ENCODE measurements at regions not wholly inside any gene's neighbourhood (a gene's known extent, or its start where the extent isn't known, plus 50 kb on each side); places are given as distances from the start of the nearest gene placed in this dataset.

DNA sequence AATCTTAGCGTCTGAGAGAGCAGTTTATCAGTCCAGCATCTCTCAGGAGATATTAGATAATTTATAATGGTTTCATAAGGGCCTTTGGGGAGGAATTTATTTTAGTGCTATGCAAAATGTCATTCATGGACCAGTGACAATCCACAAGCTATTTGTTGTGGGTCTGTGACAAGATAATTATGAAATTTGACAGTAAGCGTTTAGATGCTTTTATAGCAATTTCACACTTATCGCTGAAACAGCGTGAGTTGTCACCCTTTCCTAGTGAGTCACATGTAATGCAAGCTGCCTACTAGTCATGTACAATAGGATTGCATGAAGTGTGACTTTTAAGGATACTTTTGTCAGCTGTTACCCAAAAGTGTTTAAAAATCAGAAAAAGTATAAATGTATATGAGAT is 315.6 kb upstream of the THBS1 start:
- TF ChIP-seq, protein P1, sequence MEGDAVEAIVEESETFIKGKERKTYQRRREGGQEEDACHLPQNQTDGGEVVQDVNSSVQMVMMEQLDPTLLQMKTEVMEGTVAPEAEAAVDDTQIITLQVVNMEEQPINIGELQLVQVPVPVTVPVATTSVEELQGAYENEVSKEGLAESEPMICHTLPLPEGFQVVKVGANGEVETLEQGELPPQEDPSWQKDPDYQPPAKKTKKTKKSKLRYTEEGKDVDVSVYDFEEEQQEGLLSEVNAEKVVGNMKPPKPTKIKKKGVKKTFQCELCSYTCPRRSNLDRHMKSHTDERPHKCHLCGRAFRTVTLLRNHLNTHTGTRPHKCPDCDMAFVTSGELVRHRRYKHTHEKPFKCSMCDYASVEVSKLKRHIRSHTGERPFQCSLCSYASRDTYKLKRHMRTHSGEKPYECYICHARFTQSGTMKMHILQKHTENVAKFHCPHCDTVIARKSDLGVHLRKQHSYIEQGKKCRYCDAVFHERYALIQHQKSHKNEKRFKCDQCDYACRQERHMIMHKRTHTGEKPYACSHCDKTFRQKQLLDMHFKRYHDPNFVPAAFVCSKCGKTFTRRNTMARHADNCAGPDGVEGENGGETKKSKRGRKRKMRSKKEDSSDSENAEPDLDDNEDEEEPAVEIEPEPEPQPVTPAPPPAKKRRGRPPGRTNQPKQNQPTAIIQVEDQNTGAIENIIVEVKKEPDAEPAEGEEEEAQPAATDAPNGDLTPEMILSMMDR (IDR thresholded peaks at IDR 0.05; ENCODE audit: control insufficient read depth, insufficient read depth, low read depth, low read length, missing control alignments) = no peak
- no peak overlapping the region for H3K4me3 ChIP-seq (ENCODE audit: control insufficient read depth, low read depth, low read length)
- DNase-seq (ENCODE audit: low read depth) = no peak

DNA sequence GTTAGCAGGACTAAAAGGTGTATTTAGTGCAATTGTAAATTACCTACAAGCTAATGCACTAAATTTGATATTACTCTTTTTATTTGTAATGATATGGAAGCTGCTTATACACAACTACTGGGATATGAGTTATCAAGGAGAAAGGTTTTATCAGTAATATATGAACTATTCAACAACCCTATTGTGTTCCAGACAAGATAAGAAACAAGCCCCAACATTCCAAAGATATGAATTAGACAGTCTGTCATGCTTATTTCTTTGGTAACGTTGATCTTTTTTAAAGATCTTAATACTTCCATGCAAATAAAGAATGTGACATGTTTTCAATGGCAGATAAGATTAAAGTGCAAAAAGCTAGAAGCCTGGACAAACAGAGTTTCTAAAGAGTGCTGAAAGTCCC is 314.0 kb upstream of the THBS1 start:
- TF ChIP-seq, protein P1 (IDR thresholded peaks at IDR 0.05; ENCODE audit: control insufficient read depth, insufficient read depth, low read depth, low read length, missing control alignments) = no peak
- no peak overlapping the region for H3K4me3 ChIP-seq (ENCODE audit: control insufficient read depth, low read depth, low read length)
- DNase-seq (ENCODE audit: low read depth) = no peak

DNA sequence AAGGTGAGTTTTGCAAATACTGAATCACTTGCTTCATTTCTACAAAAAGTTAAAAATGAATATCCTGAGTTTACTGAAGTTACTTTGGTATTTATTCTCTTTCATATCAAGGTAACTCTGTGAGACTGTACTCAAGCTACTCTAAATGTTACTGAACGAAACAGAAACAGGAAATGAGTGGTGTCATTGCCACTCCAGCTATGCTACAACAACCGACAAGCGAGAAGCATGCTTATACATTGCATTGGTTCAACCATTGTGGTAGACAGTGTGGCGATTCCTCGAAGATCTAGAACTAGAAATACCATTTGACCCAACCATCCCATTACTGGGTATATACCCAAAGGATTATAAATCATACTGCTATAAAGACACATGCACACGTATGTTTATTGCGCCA is 313.2 kb upstream of the THBS1 start:
- TF ChIP-seq, protein P1 (IDR thresholded peaks at IDR 0.05; ENCODE audit: control insufficient read depth, insufficient read depth, low read depth, low read length, missing control alignments) = no peak
- no peak overlapping the region for H3K4me3 ChIP-seq (ENCODE audit: control insufficient read depth, low read depth, low read length)
- DNase-seq (ENCODE audit: low read depth) = no peak

DNA sequence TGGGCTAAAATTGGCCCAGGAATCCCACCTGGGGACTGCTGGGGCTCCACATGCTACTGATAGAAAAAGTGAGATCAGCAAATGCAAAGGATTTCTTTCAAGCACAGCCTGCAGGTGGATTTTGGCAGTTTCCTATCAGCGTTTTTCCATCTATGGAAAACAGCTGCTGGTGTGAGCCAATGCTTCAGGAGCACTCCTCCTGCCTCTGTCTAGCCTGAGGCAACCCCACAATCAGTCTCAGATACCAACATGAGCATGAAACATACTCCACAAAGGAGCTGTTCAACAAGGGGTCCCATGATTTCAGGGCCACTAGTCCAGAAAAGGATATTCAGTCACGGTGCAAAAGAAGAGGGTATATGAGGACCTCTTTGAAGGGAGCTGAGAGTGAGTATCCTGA is 311.5 kb upstream of the THBS1 start:
- no peak overlapping the region for H3K4me3 ChIP-seq (ENCODE audit: control insufficient read depth, low read depth, low read length)
- DNase-seq (ENCODE audit: low read depth) = no peak
- TF ChIP-seq, protein P1 (IDR thresholded peaks at IDR 0.05; ENCODE audit: control insufficient read depth, insufficient read depth, low read depth, low read length, missing control alignments) = no peak

DNA sequence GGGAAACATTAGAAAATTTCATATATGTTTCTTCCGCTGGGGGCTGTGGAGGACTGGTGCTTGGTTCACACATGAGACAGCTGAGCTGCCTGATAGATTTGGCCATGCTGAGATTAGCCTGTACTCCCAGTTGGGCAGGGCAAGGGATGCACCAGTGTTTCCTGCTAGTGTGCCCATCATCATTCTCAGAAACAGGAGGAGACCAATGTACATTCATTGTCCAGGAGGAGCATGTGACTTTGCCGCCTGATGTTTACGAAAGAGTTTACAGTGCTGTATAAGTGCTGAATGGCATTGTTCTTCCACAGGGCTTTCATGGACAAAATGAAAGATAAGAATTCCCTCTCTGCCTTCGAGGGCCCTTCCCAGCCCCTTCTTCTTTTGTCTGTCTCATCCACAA is 311.1 kb upstream of the THBS1 start:
- TF ChIP-seq, protein P1 (IDR thresholded peaks at IDR 0.05; ENCODE audit: control insufficient read depth, insufficient read depth, low read depth, low read length, missing control alignments) = no peak
- no peak for DNase-seq (ENCODE audit: low read depth)
- H3K4me3 ChIP-seq (ENCODE audit: control insufficient read depth, low read depth, low read length) = no peak overlapping the region

DNA sequence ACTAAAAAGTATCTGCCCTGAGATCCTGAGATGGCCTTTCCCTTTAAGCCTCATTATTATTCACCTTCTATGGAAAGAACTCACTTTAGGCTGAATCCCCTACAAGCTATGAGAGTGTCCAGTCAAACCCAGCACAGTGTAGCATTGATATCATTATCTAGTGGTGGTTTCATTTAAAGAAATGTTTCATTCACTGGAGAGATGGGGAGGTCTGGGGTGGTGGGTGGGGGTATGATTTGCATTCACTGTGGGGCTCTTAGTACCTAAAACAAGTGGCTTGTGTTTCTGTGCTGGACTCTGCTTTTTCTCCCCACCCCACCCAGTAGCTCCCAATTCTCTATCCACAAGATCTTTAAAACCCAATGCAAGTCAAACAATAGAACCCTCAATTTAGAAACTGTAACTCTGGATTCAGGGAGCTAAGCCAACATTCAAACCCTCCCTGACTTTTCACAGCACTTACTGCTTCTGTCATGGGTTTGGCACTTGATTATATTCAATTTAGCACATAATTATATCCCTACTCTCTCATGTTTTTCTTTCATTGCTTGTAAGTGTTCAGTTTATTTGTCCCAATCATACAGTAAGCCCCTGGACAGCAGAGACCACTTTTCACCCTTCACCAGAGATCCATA is 310.5 kb upstream of the THBS1 start:
- DNase-seq (ENCODE audit: low read depth) = no peak
- TF ChIP-seq, protein P1 (IDR thresholded peaks at IDR 0.05; ENCODE audit: control insufficient read depth, insufficient read depth, low read depth, low read length, missing control alignments) = no peak
- no peak overlapping the region for H3K4me3 ChIP-seq (ENCODE audit: control insufficient read depth, low read depth, low read length)

DNA sequence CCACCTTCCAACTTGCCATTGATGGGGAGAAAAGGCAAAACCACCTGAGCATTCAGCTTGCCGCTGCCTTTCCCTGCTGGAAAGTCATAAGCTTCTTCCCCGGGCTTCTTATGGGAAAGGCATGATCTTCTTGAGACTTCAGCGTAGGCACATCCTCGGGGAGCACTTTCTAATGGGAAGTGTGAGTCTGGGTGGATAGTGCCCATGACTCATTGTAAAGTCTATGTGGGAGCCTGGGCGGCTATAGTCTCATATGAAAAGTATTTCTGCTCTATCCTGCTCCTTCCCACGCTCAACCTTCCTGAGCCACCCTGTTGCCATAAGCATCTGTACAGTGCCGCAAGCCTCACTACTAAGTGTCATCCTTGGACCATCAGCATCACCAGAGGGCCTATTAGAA is 309.9 kb upstream of the THBS1 start:
- peak; percentile 98 for DNase-seq (ENCODE audit: low read depth)

More for the DNA sequence above, 309.9 kb upstream of the THBS1 start:
- TF ChIP-seq, protein P1 (IDR thresholded peaks at IDR 0.05; ENCODE audit: control insufficient read depth, insufficient read depth, low read depth, low read length, missing control alignments) = no peak
- H3K4me3 ChIP-seq (ENCODE audit: control insufficient read depth, low read depth, low read length) = no peak overlapping the region

All from AG09309 (cell line).